Spleen (tissue), 11 donors: ENCODE measurements at regions not wholly inside any gene's neighbourhood (a gene's known extent, or its start where the extent isn't known, plus 50 kb on each side); places are given as distances from the start of the nearest gene placed in this dataset.

Experiments
- DNase-seq: peaks from one replicate; pipeline ENCODE4 v3.0.0-alpha.2; 2020
- H3K27ac ChIP-seq, 8 donors: fragments of 200-600 bp; sonication (generic) in 7 of 8; 1 replicate in 4 of 8; 2 replicates in 4 of 8; pipeline versions ENCODE4 v1.5.0 to v1.8.0; 2016 to 2021; ENCODE audit warnings: inconsistent platforms in 4 of 8, mild to moderate bottlenecking in 4 of 8, moderate library complexity in 1 of 8
- H3K27me3 ChIP-seq, 7 donors: fragments of 200-600 bp; sonication (generic) in 6 of 7; replicated peaks in 1 of 7; 1 replicate in 4 of 7; 2 replicates in 3 of 7; pipeline versions ENCODE4 v1.5.0 to v1.8.0; 2016 to 2021; ENCODE audit warnings: inconsistent platforms in 3 of 7, mild to moderate bottlenecking in 1 of 7
- H3K36me3 ChIP-seq, 6 donors: fragments of 200-600 bp; sonication (generic) in 5 of 6; 1 replicate in 4 of 6; 2 replicates in 2 of 6; pipeline versions ENCODE4 v1.5.0 to v1.8.0; 2016 to 2021; ENCODE audit warnings: inconsistent platforms in 2 of 6
- H3K4me1 ChIP-seq, 6 donors: fragments of 200-600 bp; sonication (generic) in 5 of 6; 1 replicate in 3 of 6; 2 replicates in 3 of 6; pipeline versions ENCODE4 v1.5.0 to v1.8.0; 2016 to 2021; ENCODE audit warnings: inconsistent platforms in 3 of 6
- H3K4me3 ChIP-seq, 8 donors: fragments of 200-600 bp; sonication (generic) in 7 of 8; 1 replicate in 4 of 8; 2 replicates in 4 of 8; pipeline versions ENCODE4 v1.5.0 to v1.8.0; 2016 to 2021; ENCODE audit warnings: inconsistent platforms in 4 of 8, mild to moderate bottlenecking in 4 of 8, moderate library complexity in 2 of 8
- H3K9me3 ChIP-seq, 8 donors: fragments of 200-600 bp; sonication (generic) in 7 of 8; 1 replicate in 4 of 8; 2 replicates in 4 of 8; pipeline versions ENCODE4 v1.5.0 to v1.8.0; 2016 to 2021; ENCODE audit warnings: inconsistent platforms in 4 of 8
- POLR2A ChIP-seq, 3 donors: fragments of 450-650 bp; IDR thresholded peaks; one replicate each; pipeline ENCODE4 v1.5.1; 2017; ENCODE audit warnings: antibody characterized with exemption in 3 of 3, mild to moderate bottlenecking in 1 of 3
- POLR2AphosphoS5 ChIP-seq, 3 donors: sonication (generic); formaldehyde crosslinking; IDR thresholded peaks; one replicate each; pipeline ENCODE4 v1.5.1; 2017; ENCODE audit warnings: antibody characterized with exemption in 3 of 3
- whole genome bisulfite sequencing, 5 donors: extraction: QIAGEN DNeasy Blood & Tissue Kit in 3 of 5; methylation state at CpG; one replicate each; pipeline versions ENCODE4 v1.1.5 to v1.1.7; 2013 to 2018; 5-methylcytosine and 5-hydroxymethylcytosine counted together
- intact Hi-C: fragments of 100-400 bp; cut with DNase I; formaldehyde crosslinking; loops from one replicate; pipeline ENCODE4 v1.15.0; 2023; ENCODE audit warnings: low total_unique reads
- TF ChIP-seq, protein P1 (sequence below), 11 experiments: fragments of 200-600 bp in 7 of 11; fragments of 450-650 bp in 4 of 11; sonication (generic) in 4 of 11; IDR thresholded peaks in 8 of 11; conservative IDR thresholded peaks in 3 of 11; 1 replicate in 7 of 11; 2 replicates in 4 of 11; pipeline versions ENCODE4 v1.4.0 to v1.8.0; 2016 to 2021; ENCODE audit warnings: antibody characterized with exemption in 11 of 11, inconsistent platforms in 4 of 11, mild to moderate bottlenecking in 1 of 11
- donor health status: healthy with polysubstance abuse.
- donor health status: DM: no; HTN: no; CAD: no; lungs with moderate emphysema.
- donor health status: DM: no; HTN: no; CAD: no.
- donor health status: Bipolar disorder and iron deficiency.
- donor health status: healthy.
- donor health status: DM: no; HTN: no; CAD: no.
- donor health status: DM: yes; HTN: yes; CAD: no.

DNA sequence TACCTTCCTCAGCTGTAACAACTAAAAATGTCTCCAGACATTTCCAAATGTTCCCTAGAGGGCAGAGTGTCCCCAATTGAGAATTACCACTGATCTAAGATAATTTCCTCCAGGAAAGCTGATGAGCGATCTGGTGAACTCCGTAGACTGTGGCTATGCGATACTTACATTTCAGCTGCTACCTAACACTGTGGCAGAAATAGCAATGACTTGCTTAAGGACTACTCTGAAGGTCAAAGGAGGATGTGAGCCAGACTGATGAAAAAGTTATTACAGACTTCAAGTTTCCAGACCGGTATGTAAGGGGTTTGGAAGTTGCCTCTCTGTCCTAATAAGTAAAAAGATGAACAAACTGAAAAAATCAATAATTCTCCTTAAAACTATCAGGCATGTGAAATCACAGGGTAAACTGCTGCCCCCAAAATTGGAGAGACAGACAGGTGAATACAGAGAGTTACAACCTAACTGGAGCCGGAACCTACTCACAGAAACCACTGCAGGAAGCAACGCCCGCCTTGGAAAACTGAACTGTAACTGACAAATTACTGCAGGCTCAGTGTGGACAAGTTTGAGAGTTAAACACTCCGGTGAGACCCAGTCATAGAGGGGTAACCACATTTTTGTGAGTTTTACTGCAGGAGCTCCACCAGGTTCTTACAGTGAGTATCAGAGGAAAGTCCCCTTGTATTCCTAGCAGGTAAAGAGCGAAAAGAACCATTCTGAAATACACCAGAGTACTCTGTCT is 60.0 kb upstream of the PARP11 start:
- Histone ChIP-seq H3K27ac (no peak overlapping the region), H3K36me3 (no peaks in the 10 kb centered on the region), H3K4me3 (no peak overlapping the region), H3K27me3 (peaks cover 0 to 50% (median 12%) of the 10 kb centered on the region in 7 donors), H3K9me3 (no peaks in the 10 kb centered on the region), H3K4me1 (peaks cover 0 to 5% (median 0%) of the 10 kb centered on the region in 6 donors)
- TF ChIP-seq POLR2AphosphoS5 (IDR thresholded peaks at IDR 0.05) (no peak), POLR2A (IDR thresholded peaks at IDR 0.05) (no peak)
- TF ChIP-seq, protein P1, sequence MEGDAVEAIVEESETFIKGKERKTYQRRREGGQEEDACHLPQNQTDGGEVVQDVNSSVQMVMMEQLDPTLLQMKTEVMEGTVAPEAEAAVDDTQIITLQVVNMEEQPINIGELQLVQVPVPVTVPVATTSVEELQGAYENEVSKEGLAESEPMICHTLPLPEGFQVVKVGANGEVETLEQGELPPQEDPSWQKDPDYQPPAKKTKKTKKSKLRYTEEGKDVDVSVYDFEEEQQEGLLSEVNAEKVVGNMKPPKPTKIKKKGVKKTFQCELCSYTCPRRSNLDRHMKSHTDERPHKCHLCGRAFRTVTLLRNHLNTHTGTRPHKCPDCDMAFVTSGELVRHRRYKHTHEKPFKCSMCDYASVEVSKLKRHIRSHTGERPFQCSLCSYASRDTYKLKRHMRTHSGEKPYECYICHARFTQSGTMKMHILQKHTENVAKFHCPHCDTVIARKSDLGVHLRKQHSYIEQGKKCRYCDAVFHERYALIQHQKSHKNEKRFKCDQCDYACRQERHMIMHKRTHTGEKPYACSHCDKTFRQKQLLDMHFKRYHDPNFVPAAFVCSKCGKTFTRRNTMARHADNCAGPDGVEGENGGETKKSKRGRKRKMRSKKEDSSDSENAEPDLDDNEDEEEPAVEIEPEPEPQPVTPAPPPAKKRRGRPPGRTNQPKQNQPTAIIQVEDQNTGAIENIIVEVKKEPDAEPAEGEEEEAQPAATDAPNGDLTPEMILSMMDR (IDR thresholded peaks at IDR 0.05 in 8 of 11, conservative IDR thresholded peaks at IDR 0.05 in 3 of 11): no peak
- DNase-seq: no peak
- intact Hi-C loops: no loop called here
- WGBS, 5 donors: 45 to 61% (median 54%) methylated on average over 9 of the region's 9 CpGs

DNA sequence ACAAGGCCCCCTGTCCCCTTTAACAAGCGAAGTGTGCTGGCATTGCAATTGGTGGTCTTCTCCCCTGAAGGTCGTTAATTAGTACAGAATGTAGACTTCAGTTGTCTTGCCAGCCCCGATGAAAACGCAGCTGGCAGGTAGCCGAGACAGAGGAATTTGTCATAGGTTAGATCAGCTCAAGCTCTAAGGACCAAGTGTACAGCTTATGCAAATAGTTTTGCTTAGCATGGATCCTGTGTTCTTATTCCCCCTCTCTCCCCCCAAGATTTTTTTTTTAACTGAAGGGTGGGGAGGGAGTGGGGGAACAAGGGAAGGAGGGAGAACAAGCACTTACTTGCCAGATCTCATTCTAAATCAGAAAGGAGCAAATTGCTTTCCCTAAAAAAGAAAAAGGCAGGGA is 58.6 kb upstream of the PARP11 start:
- no peak overlapping the region for H3K27ac ChIP-seq
- peaks cover 0 to 5% (median 0%) of the 10 kb centered on the region in 6 donors for H3K4me1 ChIP-seq
- H3K27me3 ChIP-seq: peaks cover 0 to 50% (median 12%) of the 10 kb centered on the region in 7 donors
- no peak for DNase-seq
- 65 to 83% (median 70%) methylated on average over 5 of the region's 5 CpGs for WGBS, 5 donors
- intact Hi-C loops: no loop called here
- H3K36me3 ChIP-seq: no peaks in the 10 kb centered on the region
- H3K4me3 ChIP-seq: no peak overlapping the region
- H3K9me3 ChIP-seq: no peaks in the 10 kb centered on the region
- TF ChIP-seq POLR2AphosphoS5 (IDR thresholded peaks at IDR 0.05) (no peak), POLR2A (IDR thresholded peaks at IDR 0.05) (no peak)
- TF ChIP-seq, protein P1 (IDR thresholded peaks at IDR 0.05 in 8 of 11, conservative IDR thresholded peaks at IDR 0.05 in 3 of 11): no peak

DNA sequence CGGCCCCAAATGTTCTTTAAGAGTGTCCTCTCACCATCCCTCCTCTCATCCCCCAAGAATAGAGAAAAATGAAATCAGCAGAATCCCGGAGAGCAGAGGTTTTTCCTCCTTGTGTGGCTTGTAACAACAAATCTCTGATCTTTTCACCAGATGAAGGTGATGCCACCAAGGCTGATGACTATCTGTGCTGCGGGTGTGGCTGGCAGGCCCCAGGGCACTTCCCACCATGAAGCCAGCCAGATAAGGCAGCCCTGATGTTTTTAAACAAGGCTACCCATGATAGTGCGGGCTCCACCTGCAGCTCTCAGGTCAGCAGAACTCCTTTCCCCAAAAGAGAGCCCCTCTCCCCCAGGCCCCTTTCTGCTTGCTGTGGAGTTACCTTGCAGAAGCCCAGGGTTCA is 58.0 kb upstream of the PARP11 start:
- DNase-seq: no peak
- no peaks in the 10 kb centered on the region for H3K36me3 ChIP-seq
- no peak overlapping the region for H3K4me3 ChIP-seq
- no peaks in the 10 kb centered on the region for H3K9me3 ChIP-seq
- TF ChIP-seq, protein P1 (IDR thresholded peaks at IDR 0.05 in 8 of 11, conservative IDR thresholded peaks at IDR 0.05 in 3 of 11): no peak
- TF ChIP-seq POLR2AphosphoS5 (IDR thresholded peaks at IDR 0.05): no peak
- no peak for TF ChIP-seq POLR2A (IDR thresholded peaks at IDR 0.05)
- peaks cover 0 to 5% (median 0%) of the 10 kb centered on the region in 6 donors for H3K4me1 ChIP-seq
- 76 to 93% (median 82%) methylated on average over 4 of the region's 4 CpGs for WGBS, 5 donors
- intact Hi-C loops: no loop called here
- no peak overlapping the region for H3K27ac ChIP-seq
- H3K27me3 ChIP-seq: peaks cover 0 to 50% (median 12%) of the 10 kb centered on the region in 7 donors

DNA sequence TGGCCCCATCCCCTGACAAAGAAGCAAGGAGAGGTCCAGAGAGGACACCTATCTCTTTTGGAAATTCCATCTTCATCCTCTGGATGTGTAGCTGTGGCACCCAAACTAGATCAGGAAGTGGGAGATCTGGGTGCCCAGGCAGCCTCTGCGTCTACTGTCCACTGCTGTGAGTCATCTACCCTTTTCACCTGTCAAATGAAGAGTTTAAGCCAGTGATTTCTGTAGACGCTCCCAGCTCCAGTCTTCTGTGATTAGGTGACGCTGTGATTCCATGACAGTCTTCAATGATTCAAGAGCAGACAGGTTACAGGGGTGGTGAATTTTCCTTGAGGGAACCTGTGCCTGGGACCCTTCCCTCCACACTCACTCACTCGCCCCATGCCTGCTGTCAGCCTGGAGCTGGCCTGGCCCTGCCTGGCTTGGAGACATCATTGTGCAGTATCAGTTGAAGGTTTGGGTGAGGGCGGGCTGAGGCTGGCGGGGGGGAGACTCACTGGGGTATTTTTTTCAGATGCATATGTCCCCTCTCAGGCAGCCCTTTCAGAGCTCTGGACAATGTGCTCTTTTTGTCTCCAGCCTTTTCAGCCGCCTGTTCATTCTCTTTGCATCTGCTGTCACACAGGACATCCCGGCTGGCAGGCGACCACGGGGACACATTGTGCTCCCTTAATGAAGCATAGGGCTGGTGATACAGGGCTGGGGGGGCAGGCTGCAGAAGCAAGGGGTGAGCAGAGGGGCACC is 56.8 kb upstream of the PARP11 start:
- intact Hi-C loops: no loop called here
- 84 to 96% (median 87%) methylated on average over 10 of the region's 10 CpGs for whole genome bisulfite sequencing, 5 donors

More for the DNA sequence above, 56.8 kb upstream of the PARP11 start:
- no peaks in the 10 kb centered on the region for H3K36me3 ChIP-seq
- H3K4me3 ChIP-seq: no peak overlapping the region
- H3K4me1 ChIP-seq: peaks cover 0 to 5% (median 0%) of the 10 kb centered on the region in 6 donors
- H3K9me3 ChIP-seq: no peaks in the 10 kb centered on the region
- H3K27ac ChIP-seq: no peak overlapping the region
- DNase-seq: no peak
- no peak for TF ChIP-seq POLR2AphosphoS5 (IDR thresholded peaks at IDR 0.05)
- H3K27me3 ChIP-seq: peaks cover 0 to 58% (median 12%) of the 10 kb centered on the region in 7 donors
